ELF-1 (cell line): ENCODE measurements at regions not wholly inside any gene's neighbourhood (a gene's known extent, or its start where the extent isn't known, plus 50 kb on each side); places are given as distances from the start of the nearest gene placed in this dataset.

Experiments
- DNase-seq: peaks from one replicate; pipeline ENCODE4 v3.0.0-alpha.2; 2016; ENCODE audit warnings: low read depth, low spot score

DNA sequence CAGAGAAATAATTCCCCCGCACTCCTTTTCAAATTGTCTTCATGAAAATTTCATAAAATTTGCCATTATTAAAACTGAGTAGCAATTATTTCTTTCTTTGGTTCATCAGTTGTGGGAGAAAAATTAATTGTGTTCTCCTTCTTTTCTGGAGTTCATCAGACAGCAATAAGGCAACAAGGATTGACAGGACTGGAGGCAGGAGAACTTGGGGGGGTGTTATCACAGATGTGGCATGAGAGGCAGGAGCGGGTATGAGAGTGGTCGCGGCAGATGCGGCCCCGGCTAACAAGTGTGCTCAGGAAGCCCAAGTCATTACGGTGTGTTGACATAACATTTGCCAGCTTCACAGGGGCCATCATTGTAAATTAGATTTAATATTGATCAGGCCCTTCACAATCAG lies 306.6 kb upstream of the TMPO start:
- DNase-seq: no peak

DNA sequence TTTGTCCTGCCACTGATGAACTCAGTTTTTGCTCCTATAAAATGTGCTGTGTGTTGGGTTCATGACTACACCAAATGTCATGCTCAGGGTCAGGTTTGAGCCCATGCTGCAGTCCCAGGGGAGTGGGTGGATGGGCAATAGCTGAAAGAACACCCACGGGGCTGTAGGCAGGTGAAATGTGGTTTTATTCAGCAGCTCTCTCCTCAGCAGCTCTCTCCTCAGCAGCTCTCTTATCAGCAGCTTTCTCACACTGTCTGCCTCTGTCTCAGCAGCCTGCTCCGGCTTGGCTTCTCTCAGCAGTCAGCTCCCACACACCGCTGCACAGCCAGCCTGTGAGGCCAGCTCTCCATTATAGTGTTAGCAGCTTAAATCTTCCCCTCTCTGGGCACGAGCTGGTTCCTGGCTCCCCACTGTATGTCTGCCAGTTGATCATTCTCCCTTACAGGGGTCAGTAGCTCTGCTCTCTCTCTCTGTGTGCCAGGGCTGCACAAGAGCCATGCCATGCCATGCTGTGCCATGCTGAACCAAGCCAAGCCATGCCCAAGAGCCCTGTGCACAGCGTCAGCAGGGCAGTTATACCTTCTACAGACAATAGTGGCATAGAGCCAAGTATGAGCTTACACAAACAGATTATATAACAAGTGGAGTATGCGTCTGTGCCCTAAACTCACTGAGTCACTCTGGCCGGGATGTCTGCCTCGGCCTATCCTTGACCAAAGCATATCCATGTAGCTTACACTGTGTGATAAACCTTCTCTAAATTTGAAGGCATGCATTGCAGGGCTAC lies 303.3 kb upstream of the TMPO start:
- DNase-seq: no peak

DNA sequence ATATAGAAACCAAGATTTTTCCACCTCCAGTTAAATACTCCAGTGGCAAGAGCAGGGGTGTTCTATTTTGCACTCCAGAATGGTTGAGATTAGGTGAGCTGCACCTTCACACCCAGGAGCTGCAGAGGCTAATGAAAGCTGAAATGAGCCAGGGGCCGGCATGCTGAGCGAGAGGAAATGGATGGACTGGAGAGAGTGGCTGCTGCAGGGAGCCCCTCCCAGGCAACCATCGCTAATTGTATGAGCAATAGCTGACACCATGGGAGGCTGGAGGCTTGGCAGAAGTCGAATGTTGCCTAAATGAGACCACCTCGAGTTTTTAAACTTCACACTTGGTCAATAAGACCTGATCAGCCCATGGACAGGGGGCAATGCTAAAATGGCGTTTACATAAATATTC lies 301.8 kb upstream of the TMPO start:
- DNase-seq: peak; percentile 19

DNA sequence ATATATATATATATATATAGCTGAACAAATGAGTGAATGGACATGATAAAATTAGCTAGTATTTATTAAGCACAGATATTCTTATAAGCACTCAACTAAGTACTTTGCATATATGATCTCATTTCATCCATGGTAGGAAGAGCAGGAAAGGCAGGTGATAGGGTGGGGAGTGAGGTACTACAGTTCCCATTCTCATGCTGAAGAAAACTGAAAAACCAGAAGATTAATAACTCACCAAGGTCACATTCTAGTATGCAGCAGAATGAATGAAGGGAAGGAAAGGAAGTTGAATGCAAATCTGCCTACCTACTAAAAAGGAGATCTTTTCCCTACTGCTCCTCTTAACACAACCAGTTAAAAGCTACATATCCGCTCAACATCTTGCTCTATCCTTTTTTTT lies 298.1 kb upstream of the TMPO start:
- no peak for DNase-seq

DNA sequence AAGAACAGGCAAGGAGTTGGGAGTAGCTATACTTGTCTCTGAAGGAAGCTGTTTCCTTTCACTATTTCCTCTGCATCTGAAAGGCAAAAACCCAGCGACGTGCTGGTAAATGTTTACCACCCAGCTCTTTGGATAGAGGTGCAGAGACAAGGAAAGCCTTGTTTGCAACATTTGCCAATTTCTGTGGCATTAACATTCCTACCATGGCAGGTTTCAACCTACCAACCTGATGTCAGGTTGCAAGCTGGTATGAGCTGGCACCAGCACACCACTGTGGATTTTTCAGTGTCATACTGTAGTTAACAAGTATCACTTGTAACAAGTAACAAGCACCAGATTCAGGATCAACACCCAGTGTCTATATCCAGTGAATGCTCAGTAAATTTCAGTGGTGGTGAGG lies 294.8 kb upstream of the TMPO start:
- no peak for DNase-seq

DNA sequence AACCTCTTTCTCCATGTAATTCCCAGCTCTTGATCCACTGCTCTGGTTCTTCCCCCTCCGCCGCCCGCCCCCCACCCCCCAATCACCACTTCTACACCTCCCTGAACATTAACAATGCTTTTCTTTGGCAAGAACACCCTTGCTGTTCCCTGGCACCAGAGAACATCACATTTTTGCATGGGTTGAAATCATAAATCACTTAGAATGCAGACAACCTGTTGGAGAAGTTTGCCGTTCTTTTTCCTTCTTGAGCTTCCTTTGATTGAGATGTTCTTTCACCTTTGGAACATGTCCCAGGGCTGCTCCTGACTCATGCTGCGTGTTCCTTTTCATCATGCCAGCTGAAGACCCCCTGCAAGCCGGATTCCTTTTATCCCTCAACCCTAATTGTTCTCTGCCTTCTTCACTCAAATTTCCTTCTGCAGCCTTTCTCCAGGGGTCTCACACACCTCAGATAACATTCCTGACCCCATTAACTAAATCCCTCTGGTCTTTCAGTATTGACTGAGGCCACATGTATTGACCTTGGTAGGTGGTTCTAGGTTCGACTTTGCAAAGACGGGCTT lies 294.1 kb upstream of the TMPO start:
- DNase-seq: peak; percentile 12

DNA sequence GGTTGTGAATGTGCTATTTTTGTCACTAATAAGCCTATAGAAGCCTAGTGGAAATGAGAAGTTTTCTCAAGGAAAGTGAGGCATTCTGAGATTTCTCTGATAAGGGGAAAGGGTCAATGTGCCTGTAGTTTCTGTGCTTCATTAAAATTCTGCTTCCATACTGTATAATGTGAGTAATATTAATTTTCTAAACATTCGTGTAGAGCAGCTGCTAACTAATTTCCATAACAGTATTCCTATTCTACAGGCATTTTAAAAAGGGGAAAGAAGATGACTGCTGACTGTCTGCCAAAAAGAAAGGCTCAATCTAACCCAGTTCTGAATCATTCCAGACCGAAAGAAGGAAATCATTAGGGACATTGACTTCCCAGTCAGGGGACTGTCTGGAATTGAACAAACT lies 293.3 kb upstream of the TMPO start:
- no peak for DNase-seq

DNA sequence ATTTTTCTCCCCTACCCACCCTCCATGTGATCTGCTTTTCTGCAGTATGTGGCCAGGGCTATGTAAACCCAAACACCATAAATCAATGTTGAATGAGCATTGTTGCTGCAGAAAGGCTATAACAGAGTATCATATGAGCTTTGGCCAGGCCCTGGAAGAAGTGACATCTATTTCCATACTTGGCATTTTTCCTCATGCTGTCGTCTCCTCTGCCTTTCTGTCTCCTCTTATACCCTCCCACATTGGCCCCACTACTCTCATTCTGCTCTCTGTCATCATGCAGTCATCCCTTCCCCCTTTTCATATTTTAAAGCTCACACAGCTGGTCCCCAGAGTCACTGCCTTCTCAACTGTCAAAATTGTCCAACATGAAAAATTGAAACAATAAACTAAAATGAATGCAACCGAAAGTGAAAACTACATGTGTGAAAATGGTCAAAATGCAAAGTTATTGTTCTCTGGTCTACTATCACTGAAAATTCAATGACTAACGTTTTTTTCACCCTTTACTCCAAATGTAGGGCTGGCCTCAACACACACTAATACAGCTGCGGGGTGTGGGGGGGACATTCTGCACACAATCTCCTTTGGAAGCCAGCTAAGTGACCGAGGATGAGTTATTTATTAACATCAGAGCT lies 290.7 kb upstream of the TMPO start:
- DNase-seq: no peak

DNA sequence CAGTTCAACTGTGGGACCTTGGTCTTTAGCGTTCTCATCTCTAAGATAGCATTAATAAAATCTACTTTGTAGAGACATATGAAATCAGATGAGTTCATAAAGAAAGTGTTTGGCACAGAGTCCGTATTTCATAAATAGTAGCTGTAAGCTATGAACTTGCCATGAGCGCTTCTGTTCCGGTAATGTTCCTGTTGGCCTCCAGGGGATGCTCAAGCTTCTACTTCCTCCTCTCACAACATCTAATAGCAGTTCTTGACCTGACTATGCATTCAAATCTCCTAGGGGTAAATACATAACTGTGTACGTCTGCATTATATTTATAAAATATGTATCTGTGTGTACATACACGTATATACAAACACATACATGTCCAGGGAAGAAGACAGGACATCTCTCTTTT lies 288.2 kb upstream of the TMPO start:
- DNase-seq: peak; percentile 10

DNA sequence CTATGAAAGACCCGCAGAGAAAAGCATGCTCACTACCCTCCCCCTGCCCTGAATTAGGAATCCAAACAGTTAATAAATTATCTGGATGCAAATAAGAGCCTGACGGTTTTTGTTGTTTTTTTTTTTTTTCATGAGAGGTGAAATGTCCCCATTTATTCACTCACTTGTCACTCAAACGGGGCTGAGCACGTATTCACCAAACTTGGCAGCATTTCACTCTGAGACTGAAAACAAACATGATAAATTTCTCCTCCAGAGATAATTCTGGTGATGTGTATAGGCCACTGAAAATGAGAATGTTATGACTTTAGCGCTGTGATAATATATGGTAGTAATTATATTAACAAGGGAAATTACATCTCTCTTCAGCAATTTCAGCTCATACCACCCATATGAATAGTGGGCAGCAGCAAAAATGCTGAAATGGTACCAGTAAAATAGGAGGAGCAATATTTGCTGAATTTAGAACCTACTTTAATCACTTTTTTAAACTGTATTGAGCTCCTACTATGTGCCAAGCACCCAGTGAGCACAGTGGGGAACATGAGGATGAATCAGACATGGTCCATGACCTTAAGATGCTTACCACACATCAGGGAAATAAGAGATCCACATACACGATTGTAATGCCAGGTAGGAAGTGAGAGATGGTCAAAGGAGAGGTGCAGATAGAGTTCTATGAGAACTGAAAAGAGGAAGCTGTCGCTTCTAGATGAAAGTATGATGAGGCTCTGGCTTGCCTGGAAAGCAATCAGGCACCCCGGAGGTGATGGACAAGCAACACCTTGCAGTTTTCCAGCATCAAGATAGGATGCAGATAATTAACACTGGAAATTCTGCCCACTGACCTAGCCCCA lies 286.5 kb upstream of the TMPO start:
- no peak for DNase-seq

DNA sequence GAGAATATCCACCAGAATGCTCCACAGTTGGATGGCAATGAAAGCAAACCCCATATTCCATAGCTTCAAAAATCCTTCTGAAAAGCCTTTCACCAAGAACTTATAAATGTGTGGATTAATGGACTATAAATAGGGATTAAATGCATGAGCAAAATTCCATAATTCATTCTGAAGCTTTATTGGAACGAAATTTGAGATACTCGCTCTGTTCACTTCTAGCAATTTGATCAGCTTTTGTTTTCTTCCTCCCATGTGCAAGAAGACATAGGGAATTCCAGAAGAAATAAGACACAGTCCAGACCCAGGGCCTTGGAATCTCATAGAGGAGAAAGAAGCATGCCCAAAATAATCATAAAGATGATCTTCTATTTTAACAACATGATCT lies 285.9 kb upstream of the TMPO start:
- DNase-seq: no peak

DNA sequence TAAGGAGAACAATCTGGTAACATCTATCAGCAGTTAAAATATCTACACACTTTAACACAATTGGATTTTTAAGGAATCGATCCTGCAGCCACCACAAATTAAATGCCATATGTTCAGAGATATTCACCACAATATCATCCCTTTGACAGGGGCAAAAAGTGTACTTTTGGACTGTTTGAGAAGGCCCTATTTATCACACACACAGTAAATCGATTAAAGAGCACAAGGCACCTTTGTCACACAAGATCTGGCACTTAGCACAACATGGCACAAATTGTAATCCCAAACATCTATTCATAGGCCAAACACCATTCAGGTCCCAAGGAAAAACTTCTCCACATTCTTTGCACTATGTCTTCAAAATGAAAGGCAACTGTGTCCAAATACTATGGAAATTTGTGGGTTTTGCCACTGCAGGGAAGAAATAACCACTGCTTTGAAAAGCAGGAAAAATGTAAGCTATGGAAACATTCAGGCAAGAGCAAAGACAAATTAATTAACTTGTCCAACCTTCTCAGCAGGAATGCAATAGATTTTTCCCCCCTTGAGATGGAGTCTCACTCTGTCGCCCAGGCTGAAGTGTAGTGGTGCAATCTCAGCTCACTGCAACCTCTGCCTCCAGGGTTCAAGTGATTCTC lies 282.5 kb upstream of the TMPO start:
- no peak for DNase-seq

DNA sequence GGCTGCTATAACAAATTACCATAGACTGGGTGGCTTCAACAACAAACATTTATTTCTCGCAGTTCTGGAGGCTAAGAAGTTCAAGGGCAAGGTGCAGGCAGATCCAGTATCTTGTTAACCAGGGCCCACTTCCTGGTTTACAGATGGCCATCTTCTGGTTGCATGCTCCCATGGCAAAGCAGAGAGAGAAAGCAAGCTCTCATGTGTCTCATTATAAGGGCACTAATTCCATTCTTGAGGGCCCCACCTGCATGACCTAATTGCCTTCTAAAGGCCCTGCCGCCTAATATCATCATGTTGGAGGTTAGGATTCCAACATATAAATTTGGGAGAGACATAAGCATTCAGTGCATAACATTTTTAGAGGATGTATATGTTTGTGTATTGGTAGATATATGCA lies 280.1 kb upstream of the TMPO start:
- no peak for DNase-seq

DNA sequence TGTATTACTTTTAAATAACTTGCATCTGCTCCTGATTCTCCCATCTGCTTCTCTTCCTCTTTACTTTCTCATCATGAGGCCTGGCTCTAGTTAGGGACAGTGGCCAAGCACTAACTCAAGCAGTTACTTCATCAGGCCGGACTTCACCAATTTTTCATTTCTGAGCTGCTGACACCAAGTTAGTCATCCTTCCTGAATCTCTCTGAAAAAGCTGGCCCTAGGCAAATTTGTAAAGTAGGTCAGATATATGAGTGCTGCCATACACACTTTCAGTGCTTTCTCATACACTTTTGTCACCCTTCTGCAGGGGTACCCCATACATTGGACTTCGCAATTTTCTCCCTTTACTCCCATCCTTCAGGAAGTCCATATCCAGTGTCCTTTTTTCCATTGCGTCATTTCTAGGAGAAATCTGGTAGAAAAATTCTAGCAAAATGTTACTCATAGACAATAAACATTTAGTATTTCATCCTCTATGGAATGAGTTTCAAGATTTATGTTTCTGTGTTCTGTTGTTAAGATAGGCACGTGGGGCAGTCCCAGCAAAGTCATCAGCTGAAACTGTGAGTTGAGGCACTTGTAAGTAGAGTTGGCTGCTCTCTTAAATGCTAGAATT lies 276.8 kb upstream of the TMPO start:
- DNase-seq: no peak

DNA sequence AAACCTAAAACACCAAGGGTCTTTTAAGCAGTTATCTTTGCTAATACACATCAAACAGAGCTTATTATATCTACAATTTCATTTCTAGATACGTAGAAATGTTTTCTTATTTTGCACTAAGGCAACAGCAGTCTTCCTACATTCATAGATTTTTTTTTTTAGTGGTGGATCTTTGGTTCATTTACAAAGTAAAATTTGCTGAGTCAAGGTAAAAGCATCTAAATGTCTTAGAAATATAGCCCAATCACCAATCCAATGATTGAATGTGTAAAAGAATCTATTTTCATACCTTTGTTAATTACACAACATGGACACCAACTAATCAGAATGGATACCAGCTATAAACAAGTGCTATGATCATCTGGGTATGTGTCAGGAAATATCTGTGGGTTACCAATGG lies 272.2 kb upstream of the TMPO start:
- DNase-seq: no peak

DNA sequence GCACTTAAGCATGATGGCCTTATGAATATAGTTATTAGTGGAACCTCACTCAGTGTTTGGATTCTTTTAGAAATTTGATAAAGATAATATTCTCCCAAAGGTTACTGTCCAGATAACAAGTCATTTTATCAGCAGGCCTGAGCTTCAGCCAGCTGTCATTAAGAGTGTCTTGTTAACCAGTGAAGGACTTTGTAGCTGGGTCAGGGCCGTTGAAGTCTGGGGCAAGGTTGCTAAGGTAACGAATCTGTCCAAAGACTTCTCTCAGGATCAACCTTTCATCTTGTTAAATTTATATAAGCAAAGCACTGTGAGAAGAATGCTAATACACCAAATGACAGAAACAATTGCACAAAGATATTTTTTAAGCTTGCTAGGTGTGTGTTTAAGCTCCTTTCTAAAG lies 271.3 kb upstream of the TMPO start:
- DNase-seq: no peak

DNA sequence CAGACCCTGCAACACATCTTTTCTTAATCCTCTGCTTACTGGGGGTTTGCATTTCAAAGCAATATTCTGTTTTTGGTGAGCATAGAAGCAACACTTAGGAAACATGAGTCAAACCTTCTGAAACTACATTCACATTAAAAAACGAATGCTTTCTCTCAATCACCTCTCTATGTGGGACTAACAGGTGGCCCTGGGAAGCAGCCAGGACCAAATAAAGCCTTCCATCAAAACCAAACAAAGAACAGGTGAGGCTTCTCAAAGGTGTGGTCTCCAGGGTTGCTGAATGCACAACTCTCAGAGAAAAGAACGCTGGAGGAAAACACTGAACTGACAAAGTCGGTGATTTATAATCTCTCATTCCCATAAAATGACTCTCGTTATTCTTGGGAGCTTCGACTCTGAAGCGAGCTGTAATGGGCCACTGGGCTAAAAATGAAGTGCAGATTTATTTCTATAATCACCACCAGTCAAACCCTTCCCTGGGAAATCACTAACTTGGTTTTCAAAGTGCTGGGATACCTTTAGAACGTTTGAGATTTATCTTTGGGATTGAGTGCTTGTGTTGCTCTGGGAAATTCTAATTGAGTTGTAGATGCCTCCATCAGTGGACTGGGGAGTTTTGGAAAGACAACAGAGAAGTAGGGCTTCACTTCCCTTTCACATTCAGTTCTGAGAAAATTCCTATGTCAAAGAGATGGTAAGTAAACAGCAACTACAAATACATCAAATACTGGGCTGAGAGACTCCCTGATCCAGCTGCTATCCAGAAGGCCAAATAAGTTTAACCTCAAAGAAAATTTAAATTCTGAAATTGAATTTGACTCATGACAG lies 262.0 kb upstream of the TMPO start:
- DNase-seq: no peak

DNA sequence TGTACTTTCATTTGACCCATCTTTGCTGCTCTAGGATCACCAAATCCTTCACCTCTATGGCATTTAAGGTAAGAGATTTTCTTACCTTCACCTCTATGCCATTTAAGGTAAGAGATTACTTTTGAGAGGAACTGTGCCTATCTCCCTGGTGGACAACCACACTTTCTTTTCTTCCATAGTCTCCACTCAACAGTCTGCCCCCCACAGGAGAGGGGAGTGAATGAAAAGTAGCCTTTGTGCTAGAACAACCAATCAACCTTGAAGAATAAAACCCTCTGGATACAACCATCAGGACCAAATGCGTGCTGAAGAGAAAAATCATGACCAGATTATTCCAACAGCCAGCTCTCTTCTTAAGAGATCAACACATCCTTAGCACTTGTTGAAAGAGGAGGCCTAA lies 258.6 kb upstream of the TMPO start:
- no peak for DNase-seq

DNA sequence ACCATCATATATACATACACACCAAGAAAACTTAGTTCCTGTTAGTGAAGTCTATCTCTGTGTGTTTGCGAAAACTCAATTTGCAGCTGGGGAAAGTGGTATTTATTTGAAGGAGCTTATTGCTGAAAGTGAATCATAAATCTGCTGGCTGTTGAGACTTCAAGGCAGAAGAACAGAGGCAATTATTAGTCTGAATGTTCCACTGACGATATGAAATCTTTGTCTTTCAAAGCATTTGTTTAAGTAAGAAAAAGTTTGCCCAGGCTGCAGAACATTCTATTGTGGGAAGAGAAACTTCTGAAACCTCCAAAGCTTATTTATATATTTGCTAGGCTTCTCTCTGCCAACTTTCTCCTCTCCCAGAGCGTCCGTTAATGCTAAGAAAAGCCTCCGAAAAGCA lies 255.7 kb upstream of the TMPO start:
- DNase-seq: no peak

DNA sequence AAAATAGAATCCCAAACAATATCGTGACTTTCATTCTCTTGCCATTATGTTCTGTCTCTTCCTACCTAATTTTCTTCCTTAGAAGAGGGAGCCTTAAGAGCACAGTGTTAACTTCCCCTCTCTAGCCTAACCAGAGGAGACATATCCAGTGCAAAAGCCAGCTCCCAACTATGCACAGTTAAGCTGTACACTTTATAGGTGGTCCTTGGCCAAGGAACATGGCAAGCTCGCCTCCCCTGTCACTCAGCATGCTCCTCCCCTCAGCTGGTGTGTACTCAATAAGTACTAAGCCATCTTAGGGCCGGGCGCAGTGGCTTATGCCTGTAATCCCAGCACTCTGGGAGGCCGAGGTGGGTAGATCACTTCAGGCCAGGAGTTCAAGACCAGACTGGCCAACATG lies 255.1 kb upstream of the TMPO start:
- no peak for DNase-seq

DNA sequence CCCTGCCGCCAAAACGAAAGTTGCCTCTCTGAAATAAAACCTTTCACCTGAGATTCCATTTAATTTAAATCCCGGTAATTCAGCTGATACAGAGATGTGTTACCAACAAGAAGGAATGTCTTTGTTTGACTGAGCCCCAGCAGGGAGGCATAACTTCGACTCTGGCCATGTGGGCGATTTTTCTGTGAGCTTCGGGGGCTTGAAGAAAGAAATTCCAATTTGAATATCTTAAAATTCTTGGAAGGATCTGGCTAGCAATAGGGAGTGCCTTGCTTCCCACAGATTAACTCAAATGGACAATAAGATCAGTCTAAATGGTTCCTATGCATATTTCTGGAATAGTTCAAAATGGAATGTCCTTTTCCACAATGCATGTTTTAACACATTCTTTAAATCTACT lies 252.5 kb upstream of the TMPO start:
- no peak for DNase-seq
